Uterus (tissue), 2 donors: ENCODE measurements at regions not wholly inside any gene's neighbourhood (a gene's known extent, or its start where the extent isn't known, plus 50 kb on each side); places are given as distances from the start of the nearest gene placed in this dataset.

Experiments
- POLR2A ChIP-seq, 2 donors: fragments of 450-650 bp; IDR thresholded peaks; one replicate each; pipeline ENCODE4 v1.6.1; 2016; ENCODE audit warnings: antibody characterized with exemption in 2 of 2, mild to moderate bottlenecking in 1 of 2, moderate library complexity in 1 of 2
- TF ChIP-seq, protein P1 (sequence below), 4 experiments: fragments of 200-600 bp in 2 of 4; fragments of 450-650 bp in 2 of 4; sonication (generic) in 2 of 4; IDR thresholded peaks; one replicate each; pipeline ENCODE4 v1.5.1; 2016 to 2019; ENCODE audit warnings: antibody characterized with exemption in 4 of 4, mild to moderate bottlenecking in 2 of 4, moderate library complexity in 1 of 4

DNA sequence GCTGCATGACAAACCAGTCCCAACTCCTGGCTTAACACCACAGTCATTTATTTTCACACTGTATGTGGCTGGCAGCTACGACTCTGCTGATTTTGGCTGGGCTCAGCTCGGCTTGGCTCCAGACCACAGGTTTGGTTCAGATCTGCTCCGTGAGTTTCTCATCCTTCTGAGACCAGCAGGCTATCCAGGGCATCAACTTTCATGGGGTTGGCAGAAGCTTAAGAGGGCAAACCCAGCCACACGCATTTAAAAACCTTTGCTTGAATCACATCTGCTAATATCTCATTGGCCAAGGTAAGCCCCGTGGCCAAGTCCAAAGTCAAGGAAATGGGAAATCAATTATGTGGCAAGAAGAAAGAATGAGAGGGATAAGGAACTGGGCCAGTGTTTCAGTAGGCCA lies 574.2 kb downstream of the MATN1 start:
- TF ChIP-seq, protein P1, sequence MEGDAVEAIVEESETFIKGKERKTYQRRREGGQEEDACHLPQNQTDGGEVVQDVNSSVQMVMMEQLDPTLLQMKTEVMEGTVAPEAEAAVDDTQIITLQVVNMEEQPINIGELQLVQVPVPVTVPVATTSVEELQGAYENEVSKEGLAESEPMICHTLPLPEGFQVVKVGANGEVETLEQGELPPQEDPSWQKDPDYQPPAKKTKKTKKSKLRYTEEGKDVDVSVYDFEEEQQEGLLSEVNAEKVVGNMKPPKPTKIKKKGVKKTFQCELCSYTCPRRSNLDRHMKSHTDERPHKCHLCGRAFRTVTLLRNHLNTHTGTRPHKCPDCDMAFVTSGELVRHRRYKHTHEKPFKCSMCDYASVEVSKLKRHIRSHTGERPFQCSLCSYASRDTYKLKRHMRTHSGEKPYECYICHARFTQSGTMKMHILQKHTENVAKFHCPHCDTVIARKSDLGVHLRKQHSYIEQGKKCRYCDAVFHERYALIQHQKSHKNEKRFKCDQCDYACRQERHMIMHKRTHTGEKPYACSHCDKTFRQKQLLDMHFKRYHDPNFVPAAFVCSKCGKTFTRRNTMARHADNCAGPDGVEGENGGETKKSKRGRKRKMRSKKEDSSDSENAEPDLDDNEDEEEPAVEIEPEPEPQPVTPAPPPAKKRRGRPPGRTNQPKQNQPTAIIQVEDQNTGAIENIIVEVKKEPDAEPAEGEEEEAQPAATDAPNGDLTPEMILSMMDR (IDR thresholded peaks at IDR 0.05): no peak
- no peak for TF ChIP-seq POLR2A (IDR thresholded peaks at IDR 0.05)
